Kidney epithelial cell (primary cell): ENCODE measurements at regions not wholly inside any gene's neighbourhood (a gene's known extent, or its start where the extent isn't known, plus 50 kb on each side); places are given as distances from the start of the nearest gene placed in this dataset.

ENCODE experiments used
- DNase-seq: peaks from one replicate; pipeline ENCODE4 v3.0.0-alpha.2; 2010; ENCODE audit warnings: low read depth
- H3K27me3 ChIP-seq: 2 replicates; pipeline ENCODE4 v1.6.0; 2011; ENCODE audit warnings: low read length; ENCODE audit not compliant: control insufficient read depth, insufficient read depth
- H3K36me3 ChIP-seq: 2 replicates; pipeline ENCODE4 v1.5.1; 2011; ENCODE audit warnings: low read length; ENCODE audit not compliant: control insufficient read depth, insufficient read depth
- H3K4me3 ChIP-seq: 2 replicates; pipeline ENCODE4 v1.5.1; 2011; ENCODE audit warnings: low read depth, mild to moderate bottlenecking, control low read depth, low read length
- TF ChIP-seq, protein P1 (sequence below): IDR thresholded peaks from 2 replicates; pipeline ENCODE4 v1.5.1; 2011; ENCODE audit warnings: mild to moderate bottlenecking, moderate library complexity, low read length, control low read depth, inconsistent platforms; ENCODE audit not compliant: insufficient read depth, poor library complexity, severe bottlenecking

GRCh38 chr13:44792096-44792495 lies 197.2 kb downstream of the NUFIP1 start:
- DNase-seq = no peak
- Histone ChIP-seq H3K36me3 (no peaks in the 10 kb centered on the region), H3K4me3 (no peak overlapping the region), H3K27me3 (no peaks in the 10 kb centered on the region)
- TF ChIP-seq, protein P1, sequence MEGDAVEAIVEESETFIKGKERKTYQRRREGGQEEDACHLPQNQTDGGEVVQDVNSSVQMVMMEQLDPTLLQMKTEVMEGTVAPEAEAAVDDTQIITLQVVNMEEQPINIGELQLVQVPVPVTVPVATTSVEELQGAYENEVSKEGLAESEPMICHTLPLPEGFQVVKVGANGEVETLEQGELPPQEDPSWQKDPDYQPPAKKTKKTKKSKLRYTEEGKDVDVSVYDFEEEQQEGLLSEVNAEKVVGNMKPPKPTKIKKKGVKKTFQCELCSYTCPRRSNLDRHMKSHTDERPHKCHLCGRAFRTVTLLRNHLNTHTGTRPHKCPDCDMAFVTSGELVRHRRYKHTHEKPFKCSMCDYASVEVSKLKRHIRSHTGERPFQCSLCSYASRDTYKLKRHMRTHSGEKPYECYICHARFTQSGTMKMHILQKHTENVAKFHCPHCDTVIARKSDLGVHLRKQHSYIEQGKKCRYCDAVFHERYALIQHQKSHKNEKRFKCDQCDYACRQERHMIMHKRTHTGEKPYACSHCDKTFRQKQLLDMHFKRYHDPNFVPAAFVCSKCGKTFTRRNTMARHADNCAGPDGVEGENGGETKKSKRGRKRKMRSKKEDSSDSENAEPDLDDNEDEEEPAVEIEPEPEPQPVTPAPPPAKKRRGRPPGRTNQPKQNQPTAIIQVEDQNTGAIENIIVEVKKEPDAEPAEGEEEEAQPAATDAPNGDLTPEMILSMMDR = no peak

GRCh38 chr13:44790289-44790688 lies 199.0 kb downstream of the NUFIP1 start:
- TF ChIP-seq, protein P1 = no peak
- no peak for DNase-seq

GRCh38 chr13:44787617-44788016 lies 201.7 kb downstream of the NUFIP1 start:
- TF ChIP-seq, protein P1 = no peak
- H3K27me3 ChIP-seq = no peaks in the 10 kb centered on the region
- no peak overlapping the region for H3K4me3 ChIP-seq
- H3K36me3 ChIP-seq = no peaks in the 10 kb centered on the region
- no peak for DNase-seq

More at GRCh38 chr13:44790289-44790688, 199.0 kb downstream of the NUFIP1 start:
- Histone ChIP-seq H3K36me3 (no peaks in the 10 kb centered on the region), H3K27me3 (no peaks in the 10 kb centered on the region), H3K4me3 (no peak overlapping the region)

DNA sequence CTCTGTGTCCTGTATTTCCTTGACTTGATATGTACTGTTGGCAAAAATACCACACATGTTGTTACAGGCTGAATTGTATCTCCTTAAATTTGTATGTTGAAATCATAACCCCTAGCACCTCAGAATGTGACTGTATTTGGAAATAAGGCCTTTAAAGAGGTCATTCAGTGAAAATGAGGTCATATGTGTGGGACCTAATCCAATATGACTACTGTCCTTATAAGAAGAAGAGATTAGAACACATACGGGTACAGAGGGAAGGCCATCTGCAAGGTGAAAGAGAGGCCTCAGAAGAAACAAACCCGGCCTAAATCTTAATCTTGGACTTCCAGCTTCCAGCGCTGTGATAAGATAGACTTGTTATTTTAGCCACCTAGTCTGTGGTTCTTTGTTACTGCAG lies 202.5 kb downstream of the NUFIP1 start:
- TF ChIP-seq, protein P1 = no peak
- H3K27me3 ChIP-seq = no peaks in the 10 kb centered on the region
- DNase-seq = no peak
- H3K4me3 ChIP-seq = no peak overlapping the region
- H3K36me3 ChIP-seq = no peaks in the 10 kb centered on the region

- no peaks in the 10 kb centered on the region for H3K36me3 ChIP-seq
Measured at GRCh38 chr13:44785401-44785800, 203.9 kb downstream of the NUFIP1 start.

GRCh38 chr13:44784708-44785080 lies 204.6 kb downstream of the NUFIP1 start:
- no peak overlapping the region for H3K4me3 ChIP-seq
- TF ChIP-seq, protein P1 = no peak
- DNase-seq = no peak
- no peaks in the 10 kb centered on the region for H3K27me3 ChIP-seq
- no peaks in the 10 kb centered on the region for H3K36me3 ChIP-seq

More at GRCh38 chr13:44785401-44785800, 203.9 kb downstream of the NUFIP1 start:
- DNase-seq = no peak
- no peak overlapping the region for H3K4me3 ChIP-seq
- TF ChIP-seq, protein P1 = no peak
- H3K27me3 ChIP-seq = no peaks in the 10 kb centered on the region
